ENCODE measurements at regions not wholly inside any gene's neighbourhood (a gene's known extent, or its start where the extent isn't known, plus 50 kb on each side); places are given as distances from the start of the nearest gene placed in this dataset.

DNA sequence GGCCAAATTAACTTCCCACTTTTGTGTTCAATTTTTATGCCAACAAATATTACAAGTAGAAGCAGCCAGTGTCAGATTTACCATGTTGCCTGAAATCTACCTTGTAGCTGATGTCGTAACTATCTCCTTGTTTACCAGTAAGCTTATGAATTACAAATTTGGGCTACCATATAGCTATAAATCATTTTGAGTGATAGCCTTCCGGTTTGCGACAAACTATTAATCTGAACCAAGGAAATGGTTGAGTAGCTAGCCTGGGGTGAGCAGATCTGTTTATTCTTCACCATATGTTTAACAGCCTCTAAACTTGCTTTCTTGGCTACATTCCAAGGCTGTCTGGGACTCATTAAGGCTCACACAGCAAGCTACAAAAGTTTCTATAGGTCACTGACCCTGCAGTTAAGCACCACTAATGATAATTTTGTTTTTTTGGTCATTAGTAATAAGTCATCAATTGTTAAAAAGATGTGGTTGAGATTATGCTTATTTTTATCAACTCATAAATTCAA lies 218.7 kb upstream of the SPOCK3 start:
- ChIA-PET CTCF (no interaction called here), POLR2A (no interaction called here)
- Histone ChIP-seq H3K27ac (ENCODE audit: extremely low read depth, low read depth, low read length) (no peak overlapping the region), H3K4me3 (ENCODE audit: low read depth, low read length) (no peak overlapping the region), H3K36me3 (ENCODE audit: control insufficient read depth in 2 of 2, insufficient read depth in 1 of 2, low read length in 2 of 2) (no peaks in the 10 kb centered on the region), H3K9me3 (ENCODE audit: control insufficient read depth, insufficient read depth, low read depth, low read length) (no peaks in the 10 kb centered on the region), H3K4me1 (ENCODE audit: control insufficient read depth, insufficient read depth, low read length) (no peaks in the 10 kb centered on the region)
- TF ChIP-seq ZNF248 (tag by site-specific recombination; IDR thresholded peaks at IDR 0.05) (no peak), KLF10 (tag by site-specific recombination; IDR thresholded peaks at IDR 0.05) (no peak), ZNF549 (tag by site-specific recombination; IDR thresholded peaks at IDR 0.05) (no peak)

DNA sequence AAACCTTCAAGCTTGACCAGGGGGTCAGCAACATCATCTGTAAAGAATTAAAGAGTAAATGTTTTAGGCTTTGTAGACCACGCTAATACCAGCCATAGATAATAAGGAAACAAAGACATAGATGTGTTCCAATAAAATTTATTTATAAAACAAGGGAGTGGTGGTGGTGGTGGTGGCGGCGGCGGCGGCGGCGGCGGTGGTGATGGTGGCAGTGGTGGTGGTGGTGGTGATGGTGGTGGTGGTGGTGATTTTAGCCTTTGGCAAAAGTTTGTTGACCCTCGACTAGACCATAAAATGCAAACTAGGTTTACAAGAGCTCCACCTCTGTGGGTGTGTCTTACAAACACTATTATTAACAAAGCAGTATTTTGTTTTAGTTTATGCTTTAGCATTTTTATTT lies 222.3 kb upstream of the SPOCK3 start:
- CTCF ChIA-PET: no interaction called here
- no peak for TF ChIP-seq ZNF792 (tag by site-specific recombination; IDR thresholded peaks at IDR 0.05)
- TF ChIP-seq, protein P1, sequence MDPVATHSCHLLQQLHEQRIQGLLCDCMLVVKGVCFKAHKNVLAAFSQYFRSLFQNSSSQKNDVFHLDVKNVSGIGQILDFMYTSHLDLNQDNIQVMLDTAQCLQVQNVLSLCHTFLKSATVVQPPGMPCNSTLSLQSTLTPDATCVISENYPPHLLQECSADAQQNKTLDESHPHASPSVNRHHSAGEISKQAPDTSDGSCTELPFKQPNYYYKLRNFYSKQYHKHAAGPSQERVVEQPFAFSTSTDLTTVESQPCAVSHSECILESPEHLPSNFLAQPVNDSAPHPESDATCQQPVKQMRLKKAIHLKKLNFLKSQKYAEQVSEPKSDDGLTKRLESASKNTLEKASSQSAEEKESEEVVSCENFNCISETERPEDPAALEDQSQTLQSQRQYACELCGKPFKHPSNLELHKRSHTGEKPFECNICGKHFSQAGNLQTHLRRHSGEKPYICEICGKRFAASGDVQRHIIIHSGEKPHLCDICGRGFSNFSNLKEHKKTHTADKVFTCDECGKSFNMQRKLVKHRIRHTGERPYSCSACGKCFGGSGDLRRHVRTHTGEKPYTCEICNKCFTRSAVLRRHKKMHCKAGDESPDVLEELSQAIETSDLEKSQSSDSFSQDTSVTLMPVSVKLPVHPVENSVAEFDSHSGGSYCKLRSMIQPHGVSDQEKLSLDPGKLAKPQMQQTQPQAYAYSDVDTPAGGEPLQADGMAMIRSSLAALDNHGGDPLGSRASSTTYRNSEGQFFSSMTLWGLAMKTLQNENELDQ (tag by site-specific recombination; IDR thresholded peaks at IDR 0.05; ENCODE audit: low read depth): no peak
- TF ChIP-seq, protein P2, sequence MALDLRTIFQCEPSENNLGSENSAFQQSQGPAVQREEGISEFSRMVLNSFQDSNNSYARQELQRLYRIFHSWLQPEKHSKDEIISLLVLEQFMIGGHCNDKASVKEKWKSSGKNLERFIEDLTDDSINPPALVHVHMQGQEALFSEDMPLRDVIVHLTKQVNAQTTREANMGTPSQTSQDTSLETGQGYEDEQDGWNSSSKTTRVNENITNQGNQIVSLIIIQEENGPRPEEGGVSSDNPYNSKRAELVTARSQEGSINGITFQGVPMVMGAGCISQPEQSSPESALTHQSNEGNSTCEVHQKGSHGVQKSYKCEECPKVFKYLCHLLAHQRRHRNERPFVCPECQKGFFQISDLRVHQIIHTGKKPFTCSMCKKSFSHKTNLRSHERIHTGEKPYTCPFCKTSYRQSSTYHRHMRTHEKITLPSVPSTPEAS (tag by site-specific recombination; IDR thresholded peaks at IDR 0.05): no peak
- no peak for TF ChIP-seq MZF1 (tag by site-specific recombination; IDR thresholded peaks at IDR 0.05; ENCODE audit: borderline replicate concordance)
- no peak for TF ChIP-seq ZNF155 (tag by site-specific recombination; IDR thresholded peaks at IDR 0.05)
- TF ChIP-seq ZNF426 (tag by site-specific recombination; IDR thresholded peaks at IDR 0.05): no peak
- no peak for TF ChIP-seq ZNF174 (tag by site-specific recombination; IDR thresholded peaks at IDR 0.05)
- TF ChIP-seq, protein P3, sequence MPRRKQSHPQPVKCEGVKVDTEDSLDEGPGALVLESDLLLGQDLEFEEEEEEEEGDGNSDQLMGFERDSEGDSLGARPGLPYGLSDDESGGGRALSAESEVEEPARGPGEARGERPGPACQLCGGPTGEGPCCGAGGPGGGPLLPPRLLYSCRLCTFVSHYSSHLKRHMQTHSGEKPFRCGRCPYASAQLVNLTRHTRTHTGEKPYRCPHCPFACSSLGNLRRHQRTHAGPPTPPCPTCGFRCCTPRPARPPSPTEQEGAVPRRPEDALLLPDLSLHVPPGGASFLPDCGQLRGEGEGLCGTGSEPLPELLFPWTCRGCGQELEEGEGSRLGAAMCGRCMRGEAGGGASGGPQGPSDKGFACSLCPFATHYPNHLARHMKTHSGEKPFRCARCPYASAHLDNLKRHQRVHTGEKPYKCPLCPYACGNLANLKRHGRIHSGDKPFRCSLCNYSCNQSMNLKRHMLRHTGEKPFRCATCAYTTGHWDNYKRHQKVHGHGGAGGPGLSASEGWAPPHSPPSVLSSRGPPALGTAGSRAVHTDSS (tag by site-specific recombination; IDR thresholded peaks at IDR 0.05): no peak
- TF ChIP-seq EGR2 (tag by site-specific recombination; IDR thresholded peaks at IDR 0.05; ENCODE audit: low read depth): no peak
- no peak for TF ChIP-seq ZNF830 (tag by site-specific recombination; IDR thresholded peaks at IDR 0.05; ENCODE audit: low read depth)
- TF ChIP-seq, protein P4, sequence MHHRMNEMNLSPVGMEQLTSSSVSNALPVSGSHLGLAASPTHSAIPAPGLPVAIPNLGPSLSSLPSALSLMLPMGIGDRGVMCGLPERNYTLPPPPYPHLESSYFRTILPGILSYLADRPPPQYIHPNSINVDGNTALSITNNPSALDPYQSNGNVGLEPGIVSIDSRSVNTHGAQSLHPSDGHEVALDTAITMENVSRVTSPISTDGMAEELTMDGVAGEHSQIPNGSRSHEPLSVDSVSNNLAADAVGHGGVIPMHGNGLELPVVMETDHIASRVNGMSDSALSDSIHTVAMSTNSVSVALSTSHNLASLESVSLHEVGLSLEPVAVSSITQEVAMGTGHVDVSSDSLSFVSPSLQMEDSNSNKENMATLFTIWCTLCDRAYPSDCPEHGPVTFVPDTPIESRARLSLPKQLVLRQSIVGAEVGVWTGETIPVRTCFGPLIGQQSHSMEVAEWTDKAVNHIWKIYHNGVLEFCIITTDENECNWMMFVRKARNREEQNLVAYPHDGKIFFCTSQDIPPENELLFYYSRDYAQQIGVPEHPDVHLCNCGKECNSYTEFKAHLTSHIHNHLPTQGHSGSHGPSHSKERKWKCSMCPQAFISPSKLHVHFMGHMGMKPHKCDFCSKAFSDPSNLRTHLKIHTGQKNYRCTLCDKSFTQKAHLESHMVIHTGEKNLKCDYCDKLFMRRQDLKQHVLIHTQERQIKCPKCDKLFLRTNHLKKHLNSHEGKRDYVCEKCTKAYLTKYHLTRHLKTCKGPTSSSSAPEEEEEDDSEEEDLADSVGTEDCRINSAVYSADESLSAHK (tag by site-specific recombination; IDR thresholded peaks at IDR 0.05): no peak
- no peak for TF ChIP-seq ZXDB (tag by site-specific recombination; IDR thresholded peaks at IDR 0.05)
- TF ChIP-seq, protein P5, sequence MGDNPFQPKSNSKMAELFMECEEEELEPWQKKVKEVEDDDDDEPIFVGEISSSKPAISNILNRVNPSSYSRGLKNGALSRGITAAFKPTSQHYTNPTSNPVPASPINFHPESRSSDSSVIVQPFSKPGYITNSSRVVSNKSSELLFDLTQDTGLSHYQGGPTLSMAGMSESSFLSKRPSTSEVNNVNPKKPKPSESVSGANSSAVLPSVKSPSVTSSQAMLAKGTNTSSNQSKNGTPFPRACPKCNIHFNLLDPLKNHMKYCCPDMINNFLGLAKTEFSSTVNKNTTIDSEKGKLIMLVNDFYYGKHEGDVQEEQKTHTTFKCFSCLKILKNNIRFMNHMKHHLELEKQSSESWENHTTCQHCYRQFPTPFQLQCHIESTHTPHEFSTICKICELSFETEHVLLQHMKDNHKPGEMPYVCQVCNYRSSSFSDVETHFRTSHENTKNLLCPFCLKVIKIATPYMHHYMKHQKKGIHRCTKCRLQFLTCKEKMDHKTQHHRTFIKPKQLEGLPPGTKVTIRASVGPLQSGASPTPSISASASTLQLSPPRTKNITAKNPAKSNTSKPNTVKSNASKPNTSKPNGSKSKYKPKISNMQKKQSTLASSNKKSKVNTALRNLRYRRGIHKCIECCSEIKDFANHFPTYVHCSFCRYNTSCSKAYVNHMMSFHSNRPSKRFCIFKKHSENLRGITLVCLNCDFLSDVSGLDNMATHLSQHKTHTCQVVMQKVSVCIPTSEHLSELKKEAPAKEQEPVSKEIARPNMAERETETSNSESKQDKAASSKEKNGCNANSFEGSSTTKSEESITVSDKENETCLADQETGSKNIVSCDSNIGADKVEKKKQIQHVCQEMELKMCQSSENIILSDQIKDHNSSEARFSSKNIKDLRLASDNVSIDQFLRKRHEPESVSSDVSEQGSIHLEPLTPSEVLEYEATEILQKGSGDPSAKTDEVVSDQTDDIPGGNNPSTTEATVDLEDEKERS (tag by site-specific recombination; IDR thresholded peaks at IDR 0.05): no peak
- TF ChIP-seq ZNF776 (tag by site-specific recombination; IDR thresholded peaks at IDR 0.05; ENCODE audit: borderline replicate concordance): no peak
- TF ChIP-seq, protein P6, sequence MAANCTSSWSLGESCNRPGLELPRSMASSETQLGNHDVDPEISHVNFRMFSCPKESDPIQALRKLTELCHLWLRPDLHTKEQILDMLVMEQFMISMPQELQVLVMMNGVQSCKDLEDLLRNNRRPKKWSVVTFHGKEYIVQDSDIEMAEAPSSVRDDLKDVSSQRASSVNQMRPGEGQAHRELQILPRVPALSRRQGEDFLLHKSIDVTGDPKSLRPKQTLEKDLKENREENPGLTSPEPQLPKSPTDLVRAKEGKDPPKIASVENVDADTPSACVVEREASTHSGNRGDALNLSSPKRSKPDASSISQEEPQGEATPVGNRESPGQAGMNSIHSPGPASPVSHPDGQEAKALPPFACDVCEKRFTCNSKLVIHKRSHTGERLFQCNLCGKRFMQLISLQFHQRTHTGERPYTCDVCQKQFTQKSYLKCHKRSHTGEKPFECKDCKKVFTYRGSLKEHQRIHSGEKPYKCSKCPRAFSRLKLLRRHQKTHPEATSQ (tag by site-specific recombination; IDR thresholded peaks at IDR 0.05): no peak

More for the DNA sequence above, 222.3 kb upstream of the SPOCK3 start:
- Histone ChIP-seq H3K4me1 (ENCODE audit: control insufficient read depth, insufficient read depth, low read length) (no peaks in the 10 kb centered on the region), H3K9me3 (ENCODE audit: control insufficient read depth, insufficient read depth, low read depth, low read length) (no peaks in the 10 kb centered on the region), H3K27ac (ENCODE audit: extremely low read depth, low read depth, low read length) (no peak overlapping the region), H3K4me3 (ENCODE audit: low read depth, low read length) (no peak overlapping the region), H3K36me3 (ENCODE audit: control insufficient read depth in 2 of 2, insufficient read depth in 1 of 2, low read length in 2 of 2) (no peaks in the 10 kb centered on the region)
- POLR2A ChIA-PET: no interaction called here
